CD4-positive, alpha-beta T cell (primary cell): ENCODE measurements at regions not wholly inside any gene's neighbourhood (a gene's known extent, or its start where the extent isn't known, plus 50 kb on each side); places are given as distances from the start of the nearest gene placed in this dataset.
"Not testable (repeated sequence)": the region's sequence is repeated elsewhere in the genome, so short reads cannot be mapped to it uniquely, and the experiment has no call there.

ENCODE experiments used
- ATAC-seq: fragments of 200-7000 bp; cut with Tn5 transposase; one replicate; pipeline ENCODE4 v1.10.0; 2022; ENCODE audit warnings: mild to moderate bottlenecking; ENCODE audit not compliant: poor library complexity
- CTCF ChIA-PET: fragments of 350-600 bp; sonication (Branson Sonifier 250); formaldehyde crosslinking; loops from one replicate; lab custom pipeline; 2021; ENCODE audit warnings: antibody characterized with exemption, inconsistent platforms; lab: Charles Lee
- POLR2A ChIA-PET: fragments of 350-600 bp; sonication (Branson Sonifier 250); formaldehyde crosslinking; loops from one replicate; lab custom pipeline; 2021; ENCODE audit warnings: antibody characterized with exemption, inconsistent platforms; lab: Charles Lee
- DNase-seq, 14 experiments: peaks; one replicate each; pipeline ENCODE4 v3.0.0-alpha.2; 2013 to 2020; ENCODE audit warnings: mixed read lengths in 2 of 14
- H3K27ac ChIP-seq, 2 donors: one replicate each; pipeline versions ENCODE4 v1.5.1 to v1.7.0; 2013; ENCODE audit warnings: low read length in 2 of 2, low read depth in 1 of 2, mild to moderate bottlenecking in 1 of 2
- H3K27me3 ChIP-seq, 2 experiments: 1 replicate in 1 of 2; 2 replicates in 1 of 2; pipeline versions ENCODE4 v1.6.1 to v1.7.0; 2013; ENCODE audit warnings: low read length in 2 of 2, control low read depth in 1 of 2, mild to moderate bottlenecking in 1 of 2, moderate library complexity in 1 of 2; ENCODE audit not compliant: insufficient read depth in 2 of 2, control insufficient read depth in 1 of 2
- H3K36me3 ChIP-seq: one replicate; pipeline ENCODE4 v1.6.1; 2013; ENCODE audit warnings: low read length, control low read depth; ENCODE audit not compliant: insufficient read depth
- H3K4me1 ChIP-seq: one replicate; pipeline ENCODE4 v1.6.1; 2013; ENCODE audit warnings: low read length, control low read depth; ENCODE audit not compliant: insufficient read depth
- H3K4me3 ChIP-seq: one replicate; pipeline ENCODE4 v1.5.1; 2013; ENCODE audit warnings: mild to moderate bottlenecking, low read length, moderate library complexity
- H3K9me3 ChIP-seq, 2 experiments: 1 replicate in 1 of 2; 2 replicates in 1 of 2; pipeline versions ENCODE4 v1.6.1 to v1.7.0; 2013; ENCODE audit warnings: low read length in 2 of 2, mild to moderate bottlenecking in 2 of 2, control low read depth in 1 of 2, moderate library complexity in 1 of 2; ENCODE audit not compliant: control insufficient read depth in 1 of 2, insufficient read depth in 1 of 2
- H3K27ac Mint-ChIP-seq: one replicate; pipeline ENCODE4 v1.8.0; 2020; ENCODE audit warnings: mixed read lengths
- H3K27me3 Mint-ChIP-seq: one replicate; pipeline ENCODE4 v1.8.0; 2021; ENCODE audit warnings: mixed read lengths
- H3K36me3 Mint-ChIP-seq: one replicate; pipeline ENCODE4 v1.8.0; 2021; ENCODE audit warnings: low read depth, mixed read lengths
- H3K4me1 Mint-ChIP-seq: one replicate; pipeline ENCODE4 v1.8.0; 2021; ENCODE audit warnings: low read depth, mixed read lengths
- H3K4me3 Mint-ChIP-seq: one replicate; pipeline ENCODE4 v1.8.0; 2020; ENCODE audit warnings: mild to moderate bottlenecking, mixed read lengths
- H3K9me3 Mint-ChIP-seq: one replicate; pipeline ENCODE4 v1.8.0; 2020; ENCODE audit warnings: mixed read lengths
- CTCF ChIP-seq: fragments of 200-600 bp; IDR thresholded peaks from one replicate; pipeline ENCODE4 v1.8.0; 2022; ENCODE audit warnings: antibody characterized with exemption, mild to moderate bottlenecking
- intact Hi-C, 2 experiments: fragments of 100-400 bp; cut with DNase I in 1 of 2; cut with micrococcal nuclease in 1 of 2; formaldehyde crosslinking; loops; one replicate each; pipeline versions ENCODE4 v1.15.1 to v1.9.0; 2023 to 2025; cut with DNase I, micrococcal nuclease

- H3K9me3 ChIP-seq, H3K27ac ChIP-seq, H3K4me3 Mint-ChIP-seq, ATAC-seq, DNase-seq, H3K9me3 Mint-ChIP-seq, H3K36me3 ChIP-seq, H3K4me1 Mint-ChIP-seq, CTCF ChIA-PET, H3K27me3 Mint-ChIP-seq, H3K4me3 ChIP-seq, H3K27ac Mint-ChIP-seq, H3K36me3 Mint-ChIP-seq, H3K27me3 ChIP-seq, POLR2A ChIA-PET, intact Hi-C loops, H3K4me1 ChIP-seq: not testable (repeated sequence)
Measured at GRCh38 chrX:76774912-76775311, 347.4 kb downstream of the MAGEE1 start.

GRCh38 chrX:76796311-76796710 lies 368.8 kb downstream of the MAGEE1 start:
- ATAC-seq (no peak), DNase-seq (no peak)
- Mint-ChIP-seq H3K4me3 (no peak overlapping the region), H3K27me3 (no peaks in the 10 kb centered on the region), H3K27ac (no peak overlapping the region), H3K4me1 (no peaks in the 10 kb centered on the region), H3K9me3 (no peaks in the 10 kb centered on the region), H3K36me3 (no peaks in the 10 kb centered on the region)
- Histone ChIP-seq H3K4me1 (no peaks in the 10 kb centered on the region), H3K27ac (no peak overlapping the region), H3K27me3 (no peaks in the 10 kb centered on the region), H3K36me3 (no peaks in the 10 kb centered on the region), H3K4me3 (no peak overlapping the region), H3K9me3 (no peaks in the 10 kb centered on the region)
- CTCF ChIA-PET: no interaction called here
- intact Hi-C loops: no loop called here
- POLR2A ChIA-PET: no interaction called here
- TF ChIP-seq CTCF: no peak

- Mint-ChIP-seq H3K27me3 (no peaks in the 10 kb centered on the region), H3K4me3 (no peak overlapping the region), H3K9me3 (no peaks in the 10 kb centered on the region), H3K27ac (no peak overlapping the region), H3K36me3 (no peaks in the 10 kb centered on the region), H3K4me1 (no peaks in the 10 kb centered on the region)
- Histone ChIP-seq H3K4me1 (no peaks in the 10 kb centered on the region), H3K27me3 (no peaks in the 10 kb centered on the region), H3K9me3 (no peaks in the 10 kb centered on the region), H3K36me3 (no peaks in the 10 kb centered on the region), H3K4me3 (no peak overlapping the region), H3K27ac (no peak overlapping the region)
- POLR2A ChIA-PET: no interaction called here
- no peak for ATAC-seq
- CTCF ChIA-PET: no interaction called here
- TF ChIP-seq CTCF: no peak
- DNase-seq: no peak
- intact Hi-C loops: no loop called here
Measured at GRCh38 chrX:76802708-76803107, 375.2 kb downstream of the MAGEE1 start.

- ATAC-seq: no peak
- Histone ChIP-seq H3K27me3 (no peaks in the 10 kb centered on the region), H3K9me3 (peaks cover 0 to under 1% of the 10 kb centered on the region in 2 experiments), H3K27ac (no peak overlapping the region), H3K4me1 (no peaks in the 10 kb centered on the region), H3K4me3 (no peak overlapping the region), H3K36me3 (no peaks in the 10 kb centered on the region)
- POLR2A ChIA-PET: no interaction called here
- Mint-ChIP-seq H3K27me3 (no peaks in the 10 kb centered on the region), H3K27ac (no peak overlapping the region), H3K36me3 (no peaks in the 10 kb centered on the region), H3K4me3 (no peak overlapping the region), H3K9me3 (no peaks in the 10 kb centered on the region), H3K4me1 (no peaks in the 10 kb centered on the region)
- CTCF ChIA-PET: no interaction called here
- no peak for TF ChIP-seq CTCF
- no peak for DNase-seq
- intact Hi-C loops: no loop called here
Measured at GRCh38 chrX:76815754-76816153, 388.2 kb downstream of the MAGEE1 start.

- H3K9me3 ChIP-seq, H3K4me1 Mint-ChIP-seq, H3K9me3 Mint-ChIP-seq, intact Hi-C loops, ATAC-seq, POLR2A ChIA-PET, H3K27me3 Mint-ChIP-seq, DNase-seq, H3K27me3 ChIP-seq, H3K27ac ChIP-seq, CTCF ChIA-PET, H3K4me1 ChIP-seq, H3K27ac Mint-ChIP-seq, H3K4me3 Mint-ChIP-seq, H3K4me3 ChIP-seq, H3K36me3 ChIP-seq, H3K36me3 Mint-ChIP-seq: not testable (repeated sequence)
Measured at GRCh38 chrX:76817279-76817678, 389.8 kb downstream of the MAGEE1 start.
